ENCODE measurements at regions not wholly inside any gene's neighbourhood (a gene's known extent, or its start where the extent isn't known, plus 50 kb on each side); places are given as distances from the start of the nearest gene placed in this dataset.

- no peak for TF ChIP-seq CTCF (IDR thresholded peaks at IDR 0.05)
- Mint-ChIP-seq H3K9me3 (ENCODE audit: unreplicated experiment) (peaks cover 10% of the 10 kb centered on the region), H3K4me1 (ENCODE audit: unreplicated experiment) (no peaks in the 10 kb centered on the region), H3K36me3 (ENCODE audit: unreplicated experiment) (no peaks in the 10 kb centered on the region), H3K27ac (ENCODE audit: unreplicated experiment) (no peak overlapping the region), H3K4me3 (ENCODE audit: unreplicated experiment) (no peak overlapping the region), H3K27me3 (ENCODE audit: unreplicated experiment) (peaks cover 23% of the 10 kb centered on the region)
- no peak for DNase-seq (ENCODE audit: extremely low spot score, unreplicated experiment)
These were observed 50.2 kb upstream of the ALDH1A3 start for GRCh38 chr15:100829457-100829856.

Measured in osteocyte (in vitro differentiated cells).